Progenitor cell of endocrine pancreas (in vitro differentiated cells): ENCODE measurements at regions not wholly inside any gene's neighbourhood (a gene's known extent, or its start where the extent isn't known, plus 50 kb on each side); places are given as distances from the start of the nearest gene placed in this dataset.

Experiments used
- DNase-seq: peaks from one replicate; pipeline ENCODE4 v3.0.0; 2021; ENCODE audit warnings: low spot score; ENCODE audit not compliant: unreplicated experiment
- H3K27ac Mint-ChIP-seq: 2 replicates; pipeline ENCODE4 v1.8.0; 2021; ENCODE audit warnings: mild to moderate bottlenecking, moderate library complexity, mixed read lengths
- H3K27me3 Mint-ChIP-seq: 2 replicates; pipeline ENCODE4 v1.8.0; 2021; ENCODE audit warnings: mixed read lengths
- H3K36me3 Mint-ChIP-seq: 2 replicates; pipeline ENCODE4 v1.8.0; 2022; ENCODE audit warnings: mixed read lengths; ENCODE audit not compliant: insufficient read depth
- H3K4me1 Mint-ChIP-seq: 2 replicates; pipeline ENCODE4 v1.8.0; 2021; ENCODE audit warnings: low read depth, mixed read lengths
- H3K4me3 Mint-ChIP-seq: 2 replicates; pipeline ENCODE4 v1.8.0; 2021; ENCODE audit warnings: low read depth, mild to moderate bottlenecking, moderate library complexity, mixed read lengths
- H3K9me3 Mint-ChIP-seq: 2 replicates; pipeline ENCODE4 v1.8.0; 2021; ENCODE audit warnings: low read depth, mixed read lengths
- CTCF ChIP-seq: fragments of 200-600 bp; sonication (generic); IDR thresholded peaks from one replicate; pipeline ENCODE4 v1.5.0; 2021; ENCODE audit warnings: antibody characterized with exemption, mild to moderate bottlenecking; ENCODE audit not compliant: unreplicated experiment

- H3K27me3 Mint-ChIP-seq: no peaks in the 10 kb centered on the region
- no peak for DNase-seq
- H3K36me3 Mint-ChIP-seq: no peaks in the 10 kb centered on the region
- H3K9me3 Mint-ChIP-seq: peaks cover 4% of the 10 kb centered on the region
- no peak for TF ChIP-seq CTCF
- peaks cover 9% of the 10 kb centered on the region for H3K4me1 Mint-ChIP-seq
- H3K27ac Mint-ChIP-seq: no peak overlapping the region
- H3K4me3 Mint-ChIP-seq: no peak overlapping the region
Observed at GRCh38 chr14:85218982-85219381, 311.0 kb upstream of the FLRT2 start.

DNA sequence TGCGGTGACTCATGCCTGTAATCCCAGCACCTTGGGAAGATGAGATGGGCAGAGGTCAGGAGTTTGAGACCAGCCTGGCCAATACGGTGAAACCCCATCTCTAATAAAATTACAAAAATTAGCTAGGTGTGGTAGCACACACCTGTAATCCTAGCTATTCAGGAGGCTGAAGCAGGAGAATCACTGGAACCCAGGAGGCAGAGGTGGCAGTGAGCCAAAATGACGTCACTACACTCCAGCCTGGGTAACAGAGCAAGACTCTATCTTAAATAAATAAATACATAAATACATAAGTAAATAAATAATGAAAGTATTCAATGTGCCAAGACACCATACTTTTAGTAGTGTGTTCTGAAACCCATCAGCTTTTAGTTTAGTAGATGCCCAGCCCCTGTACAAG lies 308.1 kb upstream of the FLRT2 start:
- no peak for DNase-seq
- H3K27ac Mint-ChIP-seq: no peak overlapping the region
- H3K9me3 Mint-ChIP-seq: peaks cover 4% of the 10 kb centered on the region
- H3K27me3 Mint-ChIP-seq: no peaks in the 10 kb centered on the region
- H3K4me3 Mint-ChIP-seq: no peak overlapping the region
- H3K36me3 Mint-ChIP-seq: no peaks in the 10 kb centered on the region
- peaks cover 11% of the 10 kb centered on the region for H3K4me1 Mint-ChIP-seq
- no peak for TF ChIP-seq CTCF

GRCh38 chr14:85222341-85222740 lies 307.6 kb upstream of the FLRT2 start:
- Mint-ChIP-seq H3K27ac (no peak overlapping the region), H3K4me1 (peaks cover 11% of the 10 kb centered on the region), H3K36me3 (no peaks in the 10 kb centered on the region), H3K9me3 (peaks cover 4% of the 10 kb centered on the region), H3K27me3 (no peaks in the 10 kb centered on the region), H3K4me3 (no peak overlapping the region)
- no peak for DNase-seq
- no peak for TF ChIP-seq CTCF

DNA sequence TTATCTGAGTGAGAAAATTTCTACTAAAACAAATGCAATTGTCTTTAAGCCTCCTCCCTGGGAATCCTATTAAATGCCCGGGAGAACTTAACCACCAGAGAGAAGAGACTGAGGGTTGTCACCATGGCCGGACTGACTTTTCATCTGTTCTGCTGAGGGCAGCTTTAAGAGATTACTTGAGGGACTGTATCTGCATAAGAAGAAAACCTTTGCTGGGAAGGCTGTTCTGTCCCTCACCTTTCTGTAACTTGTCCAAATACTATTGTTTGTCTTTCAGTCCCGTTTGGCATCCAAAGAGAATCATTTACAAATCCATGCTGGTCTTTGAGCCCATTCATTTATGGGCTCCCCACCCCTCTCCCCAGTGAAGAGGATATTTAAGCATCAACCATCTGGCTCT lies 306.3 kb upstream of the FLRT2 start:
- Mint-ChIP-seq H3K27me3 (no peaks in the 10 kb centered on the region), H3K4me3 (no peak overlapping the region)

GRCh38 chr14:85224241-85224640 lies 305.7 kb upstream of the FLRT2 start:
- H3K27ac Mint-ChIP-seq: no peak overlapping the region
- H3K36me3 Mint-ChIP-seq: no peaks in the 10 kb centered on the region
- peaks cover 8% of the 10 kb centered on the region for H3K4me1 Mint-ChIP-seq
- no peak overlapping the region for H3K4me3 Mint-ChIP-seq
- DNase-seq: no peak
- H3K9me3 Mint-ChIP-seq: peaks cover 4% of the 10 kb centered on the region
- H3K27me3 Mint-ChIP-seq: no peaks in the 10 kb centered on the region
- TF ChIP-seq CTCF: no peak

More for the DNA sequence above, 306.3 kb upstream of the FLRT2 start:
- peaks cover 4% of the 10 kb centered on the region for H3K9me3 Mint-ChIP-seq
- H3K4me1 Mint-ChIP-seq: peaks cover 8% of the 10 kb centered on the region
- H3K27ac Mint-ChIP-seq: peak overlapping the region; percentile 37
- no peaks in the 10 kb centered on the region for H3K36me3 Mint-ChIP-seq
- DNase-seq: no peak
- no peak for TF ChIP-seq CTCF
